ENCODE measurements at regions not wholly inside any gene's neighbourhood (a gene's known extent, or its start where the extent isn't known, plus 50 kb on each side); places are given as distances from the start of the nearest gene placed in this dataset.

DNA sequence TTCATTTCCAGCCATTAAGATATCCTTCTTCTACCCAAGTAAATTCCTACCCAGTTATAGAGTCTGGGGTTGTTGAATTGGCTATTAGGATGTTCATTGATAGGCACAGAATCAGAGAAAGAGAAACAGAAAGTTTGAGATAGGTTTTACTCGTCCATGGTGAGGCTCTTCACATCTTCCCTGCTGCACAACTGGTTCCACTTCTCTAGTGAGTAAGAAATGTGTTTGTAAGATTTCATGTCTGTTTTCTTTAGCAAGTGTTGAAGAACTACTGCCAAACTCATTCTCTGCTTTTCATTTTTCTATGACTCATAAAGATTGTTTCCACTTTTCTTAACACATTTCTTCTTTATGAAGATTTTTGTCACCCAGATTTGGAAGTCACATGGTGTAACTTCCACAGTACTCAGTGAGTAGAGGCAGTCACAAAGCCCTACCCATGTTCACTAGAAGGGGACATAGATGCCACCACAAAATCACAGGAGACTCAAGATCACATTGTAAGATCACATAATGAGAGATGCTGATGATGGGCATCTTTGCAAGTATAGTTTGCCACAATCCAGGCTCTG is 152.3 kb downstream of the SNX7 start:
- TF ChIP-seq, protein P1, sequence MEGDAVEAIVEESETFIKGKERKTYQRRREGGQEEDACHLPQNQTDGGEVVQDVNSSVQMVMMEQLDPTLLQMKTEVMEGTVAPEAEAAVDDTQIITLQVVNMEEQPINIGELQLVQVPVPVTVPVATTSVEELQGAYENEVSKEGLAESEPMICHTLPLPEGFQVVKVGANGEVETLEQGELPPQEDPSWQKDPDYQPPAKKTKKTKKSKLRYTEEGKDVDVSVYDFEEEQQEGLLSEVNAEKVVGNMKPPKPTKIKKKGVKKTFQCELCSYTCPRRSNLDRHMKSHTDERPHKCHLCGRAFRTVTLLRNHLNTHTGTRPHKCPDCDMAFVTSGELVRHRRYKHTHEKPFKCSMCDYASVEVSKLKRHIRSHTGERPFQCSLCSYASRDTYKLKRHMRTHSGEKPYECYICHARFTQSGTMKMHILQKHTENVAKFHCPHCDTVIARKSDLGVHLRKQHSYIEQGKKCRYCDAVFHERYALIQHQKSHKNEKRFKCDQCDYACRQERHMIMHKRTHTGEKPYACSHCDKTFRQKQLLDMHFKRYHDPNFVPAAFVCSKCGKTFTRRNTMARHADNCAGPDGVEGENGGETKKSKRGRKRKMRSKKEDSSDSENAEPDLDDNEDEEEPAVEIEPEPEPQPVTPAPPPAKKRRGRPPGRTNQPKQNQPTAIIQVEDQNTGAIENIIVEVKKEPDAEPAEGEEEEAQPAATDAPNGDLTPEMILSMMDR (IDR thresholded peaks at IDR 0.05; ENCODE audit: insufficient read depth, low read length): no peak
- TF ChIP-seq SPI1 (IDR thresholded peaks at IDR 0.05; ENCODE audit: borderline replicate concordance, low read depth) (no peak), GABPA (IDR thresholded peaks at IDR 0.05; ENCODE audit: low read depth) (no peak), POLR2AphosphoS5 (IDR thresholded peaks at IDR 0.05; ENCODE audit: low read depth) (no peak)
- TF ChIP-seq, protein P2, sequence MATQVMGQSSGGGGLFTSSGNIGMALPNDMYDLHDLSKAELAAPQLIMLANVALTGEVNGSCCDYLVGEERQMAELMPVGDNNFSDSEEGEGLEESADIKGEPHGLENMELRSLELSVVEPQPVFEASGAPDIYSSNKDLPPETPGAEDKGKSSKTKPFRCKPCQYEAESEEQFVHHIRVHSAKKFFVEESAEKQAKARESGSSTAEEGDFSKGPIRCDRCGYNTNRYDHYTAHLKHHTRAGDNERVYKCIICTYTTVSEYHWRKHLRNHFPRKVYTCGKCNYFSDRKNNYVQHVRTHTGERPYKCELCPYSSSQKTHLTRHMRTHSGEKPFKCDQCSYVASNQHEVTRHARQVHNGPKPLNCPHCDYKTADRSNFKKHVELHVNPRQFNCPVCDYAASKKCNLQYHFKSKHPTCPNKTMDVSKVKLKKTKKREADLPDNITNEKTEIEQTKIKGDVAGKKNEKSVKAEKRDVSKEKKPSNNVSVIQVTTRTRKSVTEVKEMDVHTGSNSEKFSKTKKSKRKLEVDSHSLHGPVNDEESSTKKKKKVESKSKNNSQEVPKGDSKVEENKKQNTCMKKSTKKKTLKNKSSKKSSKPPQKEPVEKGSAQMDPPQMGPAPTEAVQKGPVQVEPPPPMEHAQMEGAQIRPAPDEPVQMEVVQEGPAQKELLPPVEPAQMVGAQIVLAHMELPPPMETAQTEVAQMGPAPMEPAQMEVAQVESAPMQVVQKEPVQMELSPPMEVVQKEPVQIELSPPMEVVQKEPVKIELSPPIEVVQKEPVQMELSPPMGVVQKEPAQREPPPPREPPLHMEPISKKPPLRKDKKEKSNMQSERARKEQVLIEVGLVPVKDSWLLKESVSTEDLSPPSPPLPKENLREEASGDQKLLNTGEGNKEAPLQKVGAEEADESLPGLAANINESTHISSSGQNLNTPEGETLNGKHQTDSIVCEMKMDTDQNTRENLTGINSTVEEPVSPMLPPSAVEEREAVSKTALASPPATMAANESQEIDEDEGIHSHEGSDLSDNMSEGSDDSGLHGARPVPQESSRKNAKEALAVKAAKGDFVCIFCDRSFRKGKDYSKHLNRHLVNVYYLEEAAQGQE (IDR thresholded peaks at IDR 0.05; ENCODE audit: insufficient replicate concordance, low read depth): no peak

DNA sequence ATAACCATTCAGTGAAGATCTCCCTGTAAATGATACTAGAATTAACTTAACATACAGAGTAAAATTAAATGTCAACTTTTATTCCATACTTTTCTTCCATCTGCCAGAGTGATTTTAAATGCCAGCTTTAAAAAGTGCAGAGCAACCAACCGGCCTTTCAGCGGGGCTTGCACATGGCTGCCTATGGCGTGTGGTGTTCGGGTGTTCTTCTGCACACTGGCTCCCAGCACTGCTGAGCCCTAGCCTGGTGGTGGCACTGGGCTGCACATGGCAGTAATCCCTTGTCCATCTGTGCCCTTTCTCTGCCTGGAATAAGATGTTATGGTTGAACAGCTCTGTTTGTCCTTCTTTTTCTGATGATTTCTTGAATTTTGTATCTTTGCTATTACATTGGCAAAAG is 156.3 kb downstream of the SNX7 start:
- no peak overlapping the region for H3K4me3 ChIP-seq (replicated peaks; ENCODE audit: insufficient read depth, low read length)
- no peaks in the 10 kb centered on the region for H3K27me3 ChIP-seq (ENCODE audit: insufficient read depth, poor library complexity, severe bottlenecking)
- TF ChIP-seq GABPA (IDR thresholded peaks at IDR 0.05; ENCODE audit: low read depth) (no peak), POLR2AphosphoS5 (IDR thresholded peaks at IDR 0.05; ENCODE audit: low read depth) (no peak), SPI1 (IDR thresholded peaks at IDR 0.05; ENCODE audit: borderline replicate concordance, low read depth) (no peak)
- TF ChIP-seq, protein P1 (IDR thresholded peaks at IDR 0.05; ENCODE audit: insufficient read depth, low read length): no peak
- TF ChIP-seq, protein P2 (IDR thresholded peaks at IDR 0.05; ENCODE audit: insufficient replicate concordance, low read depth): no peak
- DNase-seq (ENCODE audit: low read depth in 1 of 2, low spot score in 1 of 2): no peak
- no peak overlapping the region for H3K27ac ChIP-seq (replicated peaks)

More for the DNA sequence above, 152.3 kb downstream of the SNX7 start:
- Histone ChIP-seq H3K27me3 (ENCODE audit: insufficient read depth, poor library complexity, severe bottlenecking) (no peaks in the 10 kb centered on the region), H3K27ac (replicated peaks) (no peak overlapping the region), H3K4me3 (replicated peaks; ENCODE audit: insufficient read depth, low read length) (no peak overlapping the region)
- no peak for DNase-seq (ENCODE audit: low read depth in 1 of 2, low spot score in 1 of 2)

DNA sequence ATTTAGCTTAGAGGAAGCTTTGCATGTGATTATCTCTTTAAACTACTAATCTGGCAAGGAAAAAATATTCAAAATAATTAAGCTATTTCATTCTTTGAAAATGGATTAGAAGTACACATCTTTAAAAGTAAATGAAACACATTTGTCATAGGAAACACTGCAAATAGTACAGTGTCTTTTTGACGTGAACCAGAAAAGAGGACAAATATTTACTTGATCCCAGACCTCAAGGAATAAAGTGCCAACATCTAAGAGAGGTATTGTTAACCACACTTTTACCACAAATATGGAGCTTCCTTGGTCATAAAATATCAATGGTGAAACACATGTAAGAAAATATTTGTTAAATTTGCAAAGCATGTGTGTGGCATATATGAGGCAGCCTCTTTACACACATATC is 159.9 kb downstream of the SNX7 start:
- Histone ChIP-seq H3K4me3 (replicated peaks; ENCODE audit: insufficient read depth, low read length) (no peak overlapping the region), H3K27me3 (ENCODE audit: insufficient read depth, poor library complexity, severe bottlenecking) (no peaks in the 10 kb centered on the region), H3K27ac (replicated peaks) (no peak overlapping the region)
- TF ChIP-seq, protein P2 (IDR thresholded peaks at IDR 0.05; ENCODE audit: insufficient replicate concordance, low read depth): no peak
- TF ChIP-seq GABPA (IDR thresholded peaks at IDR 0.05; ENCODE audit: low read depth) (no peak), SPI1 (IDR thresholded peaks at IDR 0.05; ENCODE audit: borderline replicate concordance, low read depth) (no peak)
- no peak for DNase-seq (ENCODE audit: low read depth in 1 of 2, low spot score in 1 of 2)
